ENCODE measurements at regions not wholly inside any gene's neighbourhood (a gene's known extent, or its start where the extent isn't known, plus 50 kb on each side); places are given as distances from the start of the nearest gene placed in this dataset.
A peak's percentile ranks its signal among the peaks of the same experiment; 100 is the strongest.

GRCh38 chr13:107365466-107366215, 797.7 kb upstream of the ARGLU1 start:
- no peak for DNase-seq

GRCh38 chr13:107364658-107365057, 796.7 kb upstream of the ARGLU1 start:
- no peak for DNase-seq

GRCh38 chr13:107361666-107362065, 793.7 kb upstream of the ARGLU1 start:
- no peak for DNase-seq

GRCh38 chr13:107360010-107360409, 792.1 kb upstream of the ARGLU1 start:
- DNase-seq = no peak

- no peak for DNase-seq
These were observed 790.9 kb upstream of the ARGLU1 start for GRCh38 chr13:107358866-107359265.

- DNase-seq = no peak
These were observed 783.4 kb upstream of the ARGLU1 start for GRCh38 chr13:107351305-107351704.

- peak; percentile 2 to 11 for DNase-seq
These were observed 781.0 kb upstream of the ARGLU1 start for GRCh38 chr13:107348925-107349324.

- DNase-seq = no peak
These were observed 780.5 kb upstream of the ARGLU1 start for GRCh38 chr13:107348471-107348870.

GRCh38 chr13:107347641-107348369, 779.9 kb upstream of the ARGLU1 start:
- DNase-seq = no peak

GRCh38 chr13:107342747-107343146, 774.8 kb upstream of the ARGLU1 start:
- DNase-seq = no peak

- DNase-seq = no peak
These were observed 771.3 kb upstream of the ARGLU1 start for GRCh38 chr13:107339209-107339608.

GRCh38 chr13:107332188-107332587, 764.3 kb upstream of the ARGLU1 start:
- no peak for DNase-seq

- DNase-seq = no peak
These were observed 763.4 kb upstream of the ARGLU1 start for GRCh38 chr13:107331359-107331758.

GRCh38 chr13:107330484-107330883, 762.5 kb upstream of the ARGLU1 start:
- DNase-seq = no peak

GRCh38 chr13:107329991-107330390, 762.1 kb upstream of the ARGLU1 start:
- no peak for DNase-seq

- DNase-seq = no peak
These were observed 756.7 kb upstream of the ARGLU1 start for GRCh38 chr13:107324416-107325204.

GRCh38 chr13:107322228-107322627, 754.3 kb upstream of the ARGLU1 start:
- DNase-seq = no peak

GRCh38 chr13:107305178-107305577, 737.2 kb upstream of the ARGLU1 start:
- DNase-seq = no peak

- no peak for DNase-seq
These were observed 733.9 kb upstream of the ARGLU1 start for GRCh38 chr13:107301724-107302374.

GRCh38 chr13:107299717-107300116, 731.8 kb upstream of the ARGLU1 start:
- DNase-seq = no peak

- DNase-seq = no peak
These were observed 728.9 kb upstream of the ARGLU1 start for GRCh38 chr13:107296804-107297203.

- DNase-seq = no peak
These were observed 727.6 kb upstream of the ARGLU1 start for GRCh38 chr13:107295416-107296140.

Data from Kasumi-1 (cell line).